Neuronal stem cell (in vitro differentiated cells): ENCODE measurements at regions not wholly inside any gene's neighbourhood (a gene's known extent, or its start where the extent isn't known, plus 50 kb on each side); places are given as distances from the start of the nearest gene placed in this dataset.
A peak's percentile ranks its signal among the peaks of the same experiment; 100 is the strongest.

Source experiments
- DNase-seq: peaks from one replicate; pipeline ENCODE4 v3.0.0-alpha.2; 2013; ENCODE audit warnings: low spot score
- H2AFZ ChIP-seq: one replicate; pipeline ENCODE4 v1.6.1; 2013; ENCODE audit warnings: mild to moderate bottlenecking, low read length, inconsistent platforms
- H2AK5ac ChIP-seq: 2 replicates; pipeline ENCODE4 v1.6.1; 2013; ENCODE audit warnings: low read depth, mild to moderate bottlenecking, inconsistent platforms, low read length, moderate library complexity, mixed read lengths
- H2BK120ac ChIP-seq: 2 replicates; pipeline ENCODE4 v1.6.1; 2013; ENCODE audit warnings: low read depth, mild to moderate bottlenecking, inconsistent platforms, low read length, moderate library complexity, mixed read lengths
- H2BK12ac ChIP-seq: one replicate; pipeline ENCODE4 v1.6.1; 2013; ENCODE audit warnings: low read length, inconsistent platforms
- H2BK15ac ChIP-seq: 2 replicates; pipeline ENCODE4 v1.6.1; 2013; ENCODE audit warnings: mild to moderate bottlenecking, low read length, inconsistent platforms, mixed read lengths
- H2BK5ac ChIP-seq: one replicate; pipeline ENCODE4 v1.6.1; 2013; ENCODE audit warnings: inconsistent platforms, mild to moderate bottlenecking, low read length, moderate library complexity
- H3K14ac ChIP-seq: one replicate; pipeline ENCODE4 v1.6.1; 2013; ENCODE audit warnings: low read length, inconsistent platforms
- H3K18ac ChIP-seq: 2 replicates; pipeline ENCODE4 v1.6.1; 2013; ENCODE audit warnings: low read length, inconsistent platforms
- H3K23ac ChIP-seq: 2 replicates; pipeline ENCODE4 v1.6.1; 2013; ENCODE audit warnings: low read depth, mild to moderate bottlenecking, mixed read lengths, low read length, inconsistent platforms; ENCODE audit not compliant: poor library complexity
- H3K27ac ChIP-seq: replicated peaks from 3 replicates; pipeline ENCODE4 v1.5.1; 2013; ENCODE audit warnings: low read length, inconsistent platforms
- H3K27me3 ChIP-seq, 3 experiments: 2 replicates each; pipeline ENCODE4 v1.6.1; 2013; ENCODE audit warnings: low read length in 3 of 3, mild to moderate bottlenecking in 2 of 3, inconsistent platforms in 1 of 3, low read depth in 1 of 3, mixed read lengths in 1 of 3, moderate library complexity in 1 of 3; ENCODE audit not compliant: control insufficient read depth in 3 of 3, insufficient read depth in 3 of 3
- H3K36me3 ChIP-seq, 2 donors: replicated peaks in 1 of 2; 2 replicates each; pipeline ENCODE4 v1.6.1; 2013; ENCODE audit warnings: low read length in 2 of 2; ENCODE audit not compliant: control insufficient read depth in 2 of 2, insufficient read depth in 2 of 2
- H3K4ac ChIP-seq: 2 replicates; pipeline ENCODE4 v1.6.1; 2013; ENCODE audit warnings: inconsistent platforms, mild to moderate bottlenecking, low read length, moderate library complexity
- H3K4me1 ChIP-seq, 2 donors: 1 replicate in 1 of 2; 2 replicates in 1 of 2; pipeline ENCODE4 v1.6.1; 2013; ENCODE audit warnings: low read length in 2 of 2, low read depth in 1 of 2; ENCODE audit not compliant: control insufficient read depth in 2 of 2, insufficient read depth in 1 of 2
- H3K4me2 ChIP-seq: one replicate; pipeline ENCODE4 v1.6.1; 2013; ENCODE audit warnings: mild to moderate bottlenecking, low read length, inconsistent platforms; ENCODE audit not compliant: insufficient read depth, poor library complexity, severe bottlenecking
- H3K4me3 ChIP-seq, 2 donors: 2 replicates each; pipeline ENCODE4 v1.5.1; 2013; ENCODE audit warnings: low read length in 2 of 2, mild to moderate bottlenecking in 2 of 2, inconsistent platforms in 1 of 2, moderate library complexity in 1 of 2
- H3K79me1 ChIP-seq: one replicate; pipeline ENCODE4 v1.6.1; 2013; ENCODE audit warnings: low read depth, mild to moderate bottlenecking, inconsistent platforms, low read length, moderate library complexity
- H3K9ac ChIP-seq: one replicate; pipeline ENCODE4 v1.6.1; 2013; ENCODE audit warnings: mild to moderate bottlenecking, low read depth, low read length, inconsistent platforms; ENCODE audit not compliant: poor library complexity
- H3K9me3 ChIP-seq, 2 donors: replicated peaks in 1 of 2; 2 replicates each; pipeline versions ENCODE3 to v1.6.1; 2013; ENCODE audit warnings: low read length in 2 of 2, mild to moderate bottlenecking in 2 of 2, inconsistent platforms in 1 of 2, low read depth in 1 of 2, mixed read lengths in 1 of 2, moderate library complexity in 1 of 2; ENCODE audit not compliant: control insufficient read depth in 2 of 2, insufficient read depth in 1 of 2
- H4K8ac ChIP-seq: one replicate; pipeline ENCODE4 v1.6.1; 2013; ENCODE audit warnings: low read depth, mild to moderate bottlenecking, inconsistent platforms, low read length, moderate library complexity
- H4K91ac ChIP-seq: one replicate; pipeline ENCODE4 v1.6.1; 2013; ENCODE audit warnings: low read length, low read depth, mild to moderate bottlenecking, inconsistent platforms; ENCODE audit not compliant: poor library complexity
- WGBS, 2 donors: extraction: QIAGEN DNeasy Blood & Tissue Kit; methylation state at CpG; one replicate each; pipeline ENCODE4 v1.1.7; 2013; ENCODE audit warnings: missing lambda C conversion rate in 2 of 2, mixed read lengths in 1 of 2; ENCODE audit not compliant: insufficient read length in 2 of 2, insufficient replicate concordance in 1 of 2; ENCODE audit errors: extremely low coverage in 2 of 2; 5-methylcytosine and 5-hydroxymethylcytosine counted together

GRCh38 chr12:5096241-5096924 lies 52.7 kb downstream of the KCNA5 start:
- Histone ChIP-seq H2AFZ (no peak overlapping the region), H3K9ac (no peak overlapping the region), H3K4me3 (no peak overlapping the region)

GRCh38 chr12:5097786-5098185 lies 54.1 kb downstream of the KCNA5 start:
- Histone ChIP-seq H2AFZ (no peak overlapping the region), H3K4ac (no peak overlapping the region), H3K18ac (no peak overlapping the region), H3K79me1 (no peaks in the 10 kb centered on the region), H3K27ac (no peak overlapping the region), H3K14ac (no peak overlapping the region), H3K23ac (no peak overlapping the region), H3K9me3 (no peaks in the 10 kb centered on the region), H3K9ac (no peak overlapping the region), H2BK15ac (no peak overlapping the region), H3K4me3 (no peak overlapping the region), H4K91ac (no peak overlapping the region), H3K27me3 (no peaks in the 10 kb centered on the region), H4K8ac (no peak overlapping the region), H2AK5ac (no peak overlapping the region), H2BK120ac (no peak overlapping the region), H2BK12ac (no peak overlapping the region), H2BK5ac (no peak overlapping the region), H3K36me3 (no peaks in the 10 kb centered on the region), H3K4me1 (peaks cover 0 to 2% of the 10 kb centered on the region in 2 donors), H3K4me2 (no peak overlapping the region)
- WGBS, 2 donors, result no CpG with 5 or more reads among the region's 6 CpGs
- DNase-seq, result no peak

More at GRCh38 chr12:5096241-5096924, 52.7 kb downstream of the KCNA5 start:
- H3K27me3 ChIP-seq, result no peaks in the 10 kb centered on the region
- no peak overlapping the region for H2BK12ac ChIP-seq
- H2BK120ac ChIP-seq, result no peak overlapping the region
- H3K14ac ChIP-seq, result no peak overlapping the region
- H2AK5ac ChIP-seq, result no peak overlapping the region
- no peaks in the 10 kb centered on the region for H3K9me3 ChIP-seq
- H2BK5ac ChIP-seq, result no peak overlapping the region
- no peak overlapping the region for H3K23ac ChIP-seq
- H2BK15ac ChIP-seq, result no peak overlapping the region
- H3K79me1 ChIP-seq, result no peaks in the 10 kb centered on the region
- no peak overlapping the region for H4K8ac ChIP-seq
- DNase-seq, result no peak
- WGBS, 2 donors, result no CpG with 5 or more reads among the region's 8 CpGs
- H3K4ac ChIP-seq, result no peak overlapping the region
- H3K36me3 ChIP-seq, result no peaks in the 10 kb centered on the region
- no peak overlapping the region for H3K18ac ChIP-seq
- H3K4me1 ChIP-seq, result peaks cover 0 to 2% of the 10 kb centered on the region in 2 donors
- no peak overlapping the region for H3K27ac ChIP-seq
- no peak overlapping the region for H4K91ac ChIP-seq
- no peak overlapping the region for H3K4me2 ChIP-seq

- H3K14ac ChIP-seq, result no peak overlapping the region
- H3K79me1 ChIP-seq, result no peaks in the 10 kb centered on the region
- H3K23ac ChIP-seq, result no peak overlapping the region
- no peak overlapping the region for H3K4me2 ChIP-seq
- H3K4me1 ChIP-seq, result peaks cover 0 to 2% of the 10 kb centered on the region in 2 donors
- no peak overlapping the region for H3K27ac ChIP-seq
- no peak overlapping the region for H2BK5ac ChIP-seq
- no peak overlapping the region for H4K91ac ChIP-seq
- H2AFZ ChIP-seq, result no peak overlapping the region
- WGBS, 2 donors, result no CpG with 5 or more reads among the region's 13 CpGs
- no peak overlapping the region for H2BK15ac ChIP-seq
- no peak for DNase-seq
- H3K4me3 ChIP-seq, result peak overlapping the region in 1 of 2 donors; percentile 19
- no peak overlapping the region for H2AK5ac ChIP-seq
- no peak overlapping the region for H3K18ac ChIP-seq
- no peak overlapping the region for H3K9ac ChIP-seq
- no peaks in the 10 kb centered on the region for H3K27me3 ChIP-seq
- H2BK120ac ChIP-seq, result no peak overlapping the region
- H4K8ac ChIP-seq, result no peak overlapping the region
- H2BK12ac ChIP-seq, result no peak overlapping the region
- no peak overlapping the region for H3K4ac ChIP-seq
- no peaks in the 10 kb centered on the region for H3K36me3 ChIP-seq
- H3K9me3 ChIP-seq, result no peaks in the 10 kb centered on the region
Measured at GRCh38 chr12:5099136-5099535, 55.5 kb downstream of the KCNA5 start.

- Histone ChIP-seq H4K8ac (no peak overlapping the region), H2AK5ac (no peak overlapping the region), H3K4ac (no peak overlapping the region), H2BK5ac (no peak overlapping the region), H3K9ac (no peak overlapping the region), H2BK15ac (no peak overlapping the region), H3K4me3 (no peak overlapping the region), H3K36me3 (no peaks in the 10 kb centered on the region), H2BK12ac (no peak overlapping the region), H3K4me1 (peaks cover 0 to 2% of the 10 kb centered on the region in 2 donors), H3K9me3 (no peaks in the 10 kb centered on the region), H2BK120ac (no peak overlapping the region), H3K27me3 (no peaks in the 10 kb centered on the region), H3K79me1 (no peaks in the 10 kb centered on the region), H3K23ac (no peak overlapping the region), H4K91ac (no peak overlapping the region), H3K14ac (no peak overlapping the region), H3K4me2 (no peak overlapping the region), H3K18ac (no peak overlapping the region), H2AFZ (no peak overlapping the region), H3K27ac (no peak overlapping the region)
- DNase-seq, result no peak
- WGBS, 2 donors, result 100% methylated on average over 1 of the region's 7 CpGs; no CpG with 5 or more reads in 1 of the 2 donors
Measured at GRCh38 chr12:5099591-5099990, 55.9 kb downstream of the KCNA5 start.
